Testis (tissue), 2 donors: ENCODE measurements at regions not wholly inside any gene's neighbourhood (a gene's known extent, or its start where the extent isn't known, plus 50 kb on each side); places are given as distances from the start of the nearest gene placed in this dataset.

Experiments used
- CTCF ChIP-seq, 3 experiments: fragments of 450-650 bp in 2 of 3; fragments of 200-600 bp in 1 of 3; sonication (generic) in 1 of 3; IDR thresholded peaks; one replicate each; pipeline ENCODE4 v1.5.1; 2016 to 2019; ENCODE audit warnings: antibody characterized with exemption in 3 of 3, mild to moderate bottlenecking in 2 of 3, moderate library complexity in 1 of 3
- POLR2A ChIP-seq: fragments of 450-650 bp; IDR thresholded peaks from one replicate; pipeline ENCODE4 v1.6.1; 2017; ENCODE audit warnings: antibody characterized with exemption, mild to moderate bottlenecking, moderate library complexity

- TF ChIP-seq CTCF (IDR thresholded peaks at IDR 0.05) (no peak), POLR2A (no peak)
These were observed 491.0 kb downstream of the TBC1D4 start for GRCh38 chr13:74990992-74991391.
